Adrenal gland (tissue), 9 donors: ENCODE measurements at regions not wholly inside any gene's neighbourhood (a gene's known extent, or its start where the extent isn't known, plus 50 kb on each side); places are given as distances from the start of the nearest gene placed in this dataset.

Experiments used
- DNase-seq, 7 donors: peaks; one replicate each; pipeline ENCODE4 v3.0.0-alpha.2; 2019 to 2020
- H3K27ac ChIP-seq, 5 donors: fragments of 200-600 bp; sonication (generic) in 4 of 5; 1 replicate in 3 of 5; 2 replicates in 2 of 5; pipeline versions ENCODE4 v1.5.1 to v1.8.0; 2016 to 2020; ENCODE audit warnings: mild to moderate bottlenecking in 1 of 5
- H3K27me3 ChIP-seq: fragments of 200-600 bp; 2 replicates; pipeline ENCODE4 v1.8.0; 2021
- H3K36me3 ChIP-seq, 2 donors: fragments of 200-600 bp; replicated peaks in 1 of 2; 1 replicate in 1 of 2; 2 replicates in 1 of 2; pipeline versions ENCODE4 v1.5.1 to v1.8.0; 2018 to 2022
- H3K4me1 ChIP-seq, 2 donors: fragments of 200-600 bp; replicated peaks in 1 of 2; 1 replicate in 1 of 2; 2 replicates in 1 of 2; pipeline versions ENCODE4 v1.5.1 to v1.8.0; 2018 to 2021
- H3K4me3 ChIP-seq, 4 donors: fragments of 200-600 bp; sonication (generic) in 3 of 4; one replicate each; pipeline ENCODE4 v1.5.1; 2016 to 2018
- H3K9me3 ChIP-seq, 3 donors: fragments of 200-600 bp; sonication (generic) in 1 of 3; replicated peaks in 1 of 3; 1 replicate in 2 of 3; 2 replicates in 1 of 3; pipeline versions ENCODE4 v1.5.1 to v1.8.0; 2016 to 2021
- POLR2A ChIP-seq, 2 donors: fragments of 450-650 bp; IDR thresholded peaks; one replicate each; pipeline ENCODE4 v1.6.1; 2017; ENCODE audit warnings: antibody characterized with exemption in 2 of 2, mild to moderate bottlenecking in 2 of 2, moderate library complexity in 1 of 2
- WGBS, 4 donors: extraction: QIAGEN DNeasy Blood & Tissue Kit in 2 of 4; methylation state at CpG; one replicate each; pipeline versions ENCODE4 v1.1.5 to v1.1.7; 2013 to 2017; 5-methylcytosine and 5-hydroxymethylcytosine counted together
- intact Hi-C, 2 donors: fragments of 100-400 bp; cut with DNase I; formaldehyde crosslinking; loops; one replicate each; pipeline versions ENCODE4 v1.14.1 to v1.15.0; 2022 to 2023
- TF ChIP-seq, protein P1 (sequence below), 6 experiments: fragments of 450-650 bp in 4 of 6; fragments of 200-600 bp in 2 of 6; sonication (generic) in 1 of 6; IDR thresholded peaks; 1 replicate in 5 of 6; 2 replicates in 1 of 6; pipeline versions ENCODE4 v1.5.1 to v1.8.0; 2016 to 2021; ENCODE audit warnings: antibody characterized with exemption in 6 of 6, mild to moderate bottlenecking in 2 of 6, moderate library complexity in 1 of 6
- donor health status: healthy with polysubstance abuse.
- donor health status: Bipolar disorder and iron deficiency.
- donor health status: DM: yes; HTN: yes; CAD: no.
- donor health status: DM: no; HTN: no; CAD: no.
- donor health status: DM: no; HTN: no; CAD: no.

DNA sequence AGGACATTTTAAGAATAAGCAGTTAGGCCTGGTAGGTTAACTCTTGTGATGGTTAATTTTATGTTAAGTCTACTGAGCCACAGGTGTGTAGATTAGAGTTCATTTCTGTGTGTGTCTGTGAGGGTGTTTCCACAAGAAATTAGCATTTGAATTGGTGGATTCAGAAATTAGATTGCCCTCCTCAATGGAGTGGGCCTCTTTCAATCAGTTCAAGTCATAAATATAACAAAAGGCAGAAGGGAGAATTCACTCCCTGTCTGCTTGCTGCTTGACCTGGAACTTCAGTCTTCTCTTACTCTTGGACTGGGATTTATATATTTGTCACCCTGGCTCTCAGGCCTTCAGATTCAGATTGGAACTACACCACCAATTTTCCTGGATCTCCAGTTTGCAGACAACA, 55.3 kb upstream of the POM121L12 start:
- Histone ChIP-seq H3K9me3 (no peaks in the 10 kb centered on the region), H3K36me3 (no peaks in the 10 kb centered on the region), H3K4me1 (no peaks in the 10 kb centered on the region), H3K4me3 (no peak overlapping the region), H3K27ac (no peak overlapping the region), H3K27me3 (no peaks in the 10 kb centered on the region)
- TF ChIP-seq, protein P1, sequence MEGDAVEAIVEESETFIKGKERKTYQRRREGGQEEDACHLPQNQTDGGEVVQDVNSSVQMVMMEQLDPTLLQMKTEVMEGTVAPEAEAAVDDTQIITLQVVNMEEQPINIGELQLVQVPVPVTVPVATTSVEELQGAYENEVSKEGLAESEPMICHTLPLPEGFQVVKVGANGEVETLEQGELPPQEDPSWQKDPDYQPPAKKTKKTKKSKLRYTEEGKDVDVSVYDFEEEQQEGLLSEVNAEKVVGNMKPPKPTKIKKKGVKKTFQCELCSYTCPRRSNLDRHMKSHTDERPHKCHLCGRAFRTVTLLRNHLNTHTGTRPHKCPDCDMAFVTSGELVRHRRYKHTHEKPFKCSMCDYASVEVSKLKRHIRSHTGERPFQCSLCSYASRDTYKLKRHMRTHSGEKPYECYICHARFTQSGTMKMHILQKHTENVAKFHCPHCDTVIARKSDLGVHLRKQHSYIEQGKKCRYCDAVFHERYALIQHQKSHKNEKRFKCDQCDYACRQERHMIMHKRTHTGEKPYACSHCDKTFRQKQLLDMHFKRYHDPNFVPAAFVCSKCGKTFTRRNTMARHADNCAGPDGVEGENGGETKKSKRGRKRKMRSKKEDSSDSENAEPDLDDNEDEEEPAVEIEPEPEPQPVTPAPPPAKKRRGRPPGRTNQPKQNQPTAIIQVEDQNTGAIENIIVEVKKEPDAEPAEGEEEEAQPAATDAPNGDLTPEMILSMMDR (IDR thresholded peaks at IDR 0.05): no peak
- TF ChIP-seq POLR2A (IDR thresholded peaks at IDR 0.05): no peak
- no peak for DNase-seq
- intact Hi-C loops: no loop called here

DNA sequence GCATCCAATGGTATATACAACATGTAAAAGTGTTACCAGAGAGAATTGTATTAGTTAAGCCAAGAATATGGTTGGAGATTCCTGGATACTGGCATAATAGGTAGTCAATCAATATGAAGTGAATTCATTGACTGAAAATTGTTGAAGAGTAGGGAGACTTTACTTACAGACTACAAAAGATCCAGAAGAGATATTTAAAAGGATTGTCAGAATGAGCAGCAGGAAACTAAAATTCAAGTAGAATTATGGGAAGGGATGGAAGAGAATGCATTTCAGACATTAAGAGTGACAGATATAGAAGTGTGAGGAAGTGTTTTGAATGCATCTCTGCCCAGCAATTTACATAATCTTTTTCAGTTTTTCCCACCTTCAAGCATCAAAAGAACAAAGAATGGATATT, 62.3 kb upstream of the POM121L12 start:
- no peaks in the 10 kb centered on the region for H3K27me3 ChIP-seq
- H3K4me1 ChIP-seq: no peaks in the 10 kb centered on the region
- no peak overlapping the region for H3K4me3 ChIP-seq
- H3K36me3 ChIP-seq: no peaks in the 10 kb centered on the region
- intact Hi-C loops: no loop called here
- no peak for DNase-seq
- H3K9me3 ChIP-seq: no peaks in the 10 kb centered on the region
- TF ChIP-seq, protein P1 (IDR thresholded peaks at IDR 0.05): no peak
- TF ChIP-seq POLR2A (IDR thresholded peaks at IDR 0.05): no peak
- no peak overlapping the region for H3K27ac ChIP-seq

DNA sequence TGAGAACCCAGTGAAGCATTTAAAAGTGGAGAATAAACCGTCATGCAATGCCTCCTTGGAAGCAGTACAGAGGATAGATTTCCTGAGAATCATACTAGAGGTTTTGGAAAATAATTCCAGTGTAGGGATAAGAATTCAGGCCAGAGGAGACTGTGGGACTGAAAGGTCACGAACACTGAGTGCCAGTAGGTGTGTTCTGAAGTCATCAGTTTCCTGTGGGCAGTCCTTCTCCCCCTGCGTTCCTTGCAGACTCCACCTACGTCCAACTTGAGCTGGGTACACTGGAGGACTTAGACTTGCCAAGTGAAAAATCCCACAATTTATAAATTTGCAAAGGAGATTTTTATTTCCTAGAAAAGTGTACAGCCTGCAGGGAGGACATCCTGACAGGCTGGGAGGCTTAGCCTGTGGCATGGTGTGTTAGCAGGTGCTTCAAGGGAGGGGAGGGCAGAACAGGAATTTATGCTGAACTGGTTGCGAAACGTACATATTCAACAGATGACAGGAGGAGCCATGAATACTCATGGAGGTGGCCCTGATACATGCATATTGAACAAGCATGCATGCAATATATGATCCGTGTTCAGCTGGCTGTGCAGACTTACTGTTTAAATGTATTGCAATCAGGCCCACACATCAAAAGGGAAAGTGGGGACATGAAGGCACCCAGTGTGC, 72.9 kb upstream of the POM121L12 start:
- TF ChIP-seq POLR2A (IDR thresholded peaks at IDR 0.05): no peak
- TF ChIP-seq, protein P1 (IDR thresholded peaks at IDR 0.05): no peak
- intact Hi-C loops: no loop called here
- WGBS, 4 donors: 59 to 68% (median 63%) methylated on average over 7 of the region's 7 CpGs
- H3K4me1 ChIP-seq: no peaks in the 10 kb centered on the region
- no peak overlapping the region for H3K4me3 ChIP-seq
- no peak for DNase-seq
- H3K9me3 ChIP-seq: no peaks in the 10 kb centered on the region
- no peaks in the 10 kb centered on the region for H3K27me3 ChIP-seq
- no peaks in the 10 kb centered on the region for H3K36me3 ChIP-seq
- no peak overlapping the region for H3K27ac ChIP-seq

DNA sequence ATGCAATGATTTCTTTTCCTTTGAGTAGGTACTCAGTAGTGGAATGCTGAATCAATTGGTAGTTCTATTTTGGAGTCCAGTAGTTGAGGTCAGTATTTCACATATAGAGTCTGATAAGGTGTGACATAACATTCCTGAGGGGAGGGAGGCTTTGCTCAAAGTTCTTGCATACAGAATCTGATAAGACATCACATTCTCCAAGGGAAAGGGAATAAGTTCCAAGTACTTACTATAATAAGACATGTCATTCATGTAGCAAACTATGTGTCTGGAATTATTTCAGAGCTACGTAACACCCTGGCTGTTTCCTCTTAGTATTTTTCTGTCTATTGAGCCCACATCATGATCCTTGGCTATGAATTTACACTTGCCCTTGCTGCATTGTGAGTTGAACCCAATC, 74.3 kb upstream of the POM121L12 start:
- 55 to 83% (median 65%) methylated on average over 1 of the region's 1 CpG for WGBS, 4 donors
- H3K27ac ChIP-seq: no peak overlapping the region
- no peak for DNase-seq

More for the DNA sequence above, 74.3 kb upstream of the POM121L12 start:
- Histone ChIP-seq H3K27me3 (no peaks in the 10 kb centered on the region), H3K9me3 (no peaks in the 10 kb centered on the region), H3K4me1 (no peaks in the 10 kb centered on the region), H3K36me3 (no peaks in the 10 kb centered on the region), H3K4me3 (no peak overlapping the region)
- intact Hi-C loops: no loop called here
- TF ChIP-seq POLR2A (IDR thresholded peaks at IDR 0.05): no peak
